ENCODE measurements at regions not wholly inside any gene's neighbourhood (a gene's known extent, or its start where the extent isn't known, plus 50 kb on each side); places are given as distances from the start of the nearest gene placed in this dataset.

DNA sequence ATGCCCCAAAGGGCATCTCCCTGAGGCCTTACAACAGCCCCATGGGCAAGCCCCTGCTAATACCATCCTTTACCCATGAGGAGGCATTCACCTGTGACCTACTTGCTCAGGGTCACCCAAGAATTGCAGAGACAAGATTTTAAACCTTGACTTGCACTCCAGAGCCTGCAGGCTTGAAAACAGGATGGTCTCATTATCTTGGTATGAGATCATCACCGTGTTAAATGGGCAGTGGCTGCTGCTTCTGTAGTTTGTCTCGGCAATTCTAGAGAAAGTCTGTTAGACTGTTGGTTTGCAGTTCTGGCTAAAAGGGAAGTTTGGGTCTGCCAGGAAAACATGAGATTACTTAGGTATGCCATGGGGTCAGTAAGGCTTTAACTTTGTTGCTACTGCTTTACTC is 698.9 kb downstream of the GALR1 start:
- no peak for DNase-seq

DNA sequence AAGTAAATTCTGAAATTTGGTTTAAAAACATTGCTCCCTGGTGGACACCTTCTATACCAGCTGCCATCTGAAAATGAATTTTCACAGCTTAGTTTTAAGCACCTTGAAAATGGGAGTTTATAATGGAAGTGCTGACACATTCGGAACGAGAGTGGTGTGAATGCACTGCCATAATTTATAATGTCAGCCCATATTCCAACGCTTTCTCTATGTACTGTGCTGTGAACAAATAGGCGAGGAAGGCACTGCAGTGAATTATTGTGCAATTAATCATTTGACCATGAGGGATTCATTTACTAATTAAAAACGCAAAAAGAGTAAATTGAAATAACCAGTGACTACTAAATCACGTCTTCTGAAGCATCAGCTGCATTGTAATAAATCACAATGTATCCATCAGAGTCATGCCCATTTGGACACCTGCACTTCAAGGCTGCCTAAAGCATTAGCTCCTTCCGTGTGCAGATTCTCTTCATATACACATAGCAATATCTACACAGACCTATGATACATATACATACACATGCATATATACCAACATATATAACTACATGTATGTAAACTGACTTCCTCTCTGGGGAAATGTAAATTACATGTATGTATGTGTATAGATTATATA is 699.8 kb downstream of the GALR1 start:
- DNase-seq, result no peak

DNA sequence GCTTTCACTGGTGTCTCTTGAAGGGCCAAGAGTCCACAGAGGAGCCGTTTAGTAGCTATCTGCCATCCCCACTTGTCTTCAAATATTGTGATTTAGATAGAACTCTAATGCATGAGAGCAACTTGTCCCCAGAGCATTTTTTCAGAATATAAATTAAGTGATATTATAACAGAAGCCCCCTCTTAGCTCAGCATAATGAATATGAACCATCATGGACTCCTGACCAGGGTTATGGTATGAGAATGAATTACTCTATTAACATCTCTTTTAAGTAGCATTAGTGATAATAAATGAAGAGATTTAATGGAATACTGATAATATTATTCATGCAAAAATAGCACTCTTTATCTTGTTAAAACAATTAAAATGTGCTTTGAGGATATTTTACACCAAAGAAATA is 709.6 kb downstream of the GALR1 start:
- no peak for DNase-seq

DNA sequence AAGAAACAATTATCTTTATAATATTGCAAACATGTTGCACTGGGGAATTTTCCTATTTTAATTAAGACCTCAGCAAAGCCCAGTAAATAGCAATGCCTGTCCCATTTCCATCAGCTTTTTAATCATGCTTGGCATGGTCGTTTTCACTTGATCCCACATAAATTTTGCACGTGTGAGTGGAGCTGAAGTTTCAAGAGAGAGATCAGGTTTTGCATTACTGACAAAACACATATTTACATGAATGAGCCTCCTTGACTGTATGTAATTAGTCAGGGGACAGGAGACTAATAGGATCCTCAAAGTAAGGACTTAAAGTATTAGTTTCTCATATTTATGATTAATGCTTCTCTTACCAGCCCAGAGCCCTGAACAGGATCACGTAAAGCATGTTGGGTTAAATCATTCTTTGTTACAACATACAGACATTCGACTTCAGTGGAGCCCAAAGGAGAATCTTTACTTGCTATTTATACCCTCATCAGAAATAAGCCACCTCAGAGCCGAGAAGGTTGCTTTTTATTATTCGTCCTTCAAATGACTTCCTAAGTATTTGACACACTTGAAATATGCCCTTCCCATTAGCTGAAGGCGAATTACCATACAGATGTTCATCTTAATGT is 711.3 kb downstream of the GALR1 start:
- no peak for DNase-seq

DNA sequence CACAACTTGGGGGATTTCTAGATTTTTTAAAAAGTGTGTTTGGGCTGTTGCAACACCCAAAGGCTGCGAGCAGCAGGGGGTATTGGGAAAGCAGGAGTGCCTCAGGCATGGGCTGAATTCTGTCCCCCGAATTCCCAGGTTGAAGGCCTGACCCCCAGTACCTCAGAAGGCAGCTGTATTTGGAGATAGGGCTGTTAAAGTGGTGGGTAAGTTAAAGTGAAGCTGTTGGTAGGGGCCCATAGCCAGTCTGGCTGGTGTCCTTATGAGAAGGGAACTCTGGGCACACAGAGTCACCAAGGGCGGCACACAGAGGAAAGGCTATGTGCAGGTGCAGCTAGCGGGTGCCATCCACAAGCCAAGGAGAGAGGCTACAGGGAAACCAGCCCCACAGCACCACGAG is 717.4 kb downstream of the GALR1 start:
- no peak for DNase-seq

DNA sequence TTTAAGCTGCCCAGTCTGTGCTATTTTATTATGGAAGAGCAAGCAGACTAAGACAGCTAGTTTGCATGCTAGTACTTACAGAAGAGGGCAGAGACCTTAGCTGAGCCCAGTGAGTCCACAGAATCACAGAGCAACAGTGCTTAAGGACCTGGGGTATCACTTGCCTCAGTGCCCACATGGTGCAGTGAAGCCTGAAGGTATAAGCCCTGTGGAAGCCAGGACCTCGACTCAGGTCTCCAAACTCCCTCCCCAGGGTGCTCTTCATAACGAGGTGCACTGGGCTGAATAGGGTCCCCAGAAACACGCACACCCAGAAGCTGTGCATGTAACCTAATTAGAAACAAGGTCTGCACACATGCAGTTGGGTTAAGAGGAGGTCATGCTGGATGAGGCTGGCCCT is 718.1 kb downstream of the GALR1 start:
- DNase-seq, result no peak

DNA sequence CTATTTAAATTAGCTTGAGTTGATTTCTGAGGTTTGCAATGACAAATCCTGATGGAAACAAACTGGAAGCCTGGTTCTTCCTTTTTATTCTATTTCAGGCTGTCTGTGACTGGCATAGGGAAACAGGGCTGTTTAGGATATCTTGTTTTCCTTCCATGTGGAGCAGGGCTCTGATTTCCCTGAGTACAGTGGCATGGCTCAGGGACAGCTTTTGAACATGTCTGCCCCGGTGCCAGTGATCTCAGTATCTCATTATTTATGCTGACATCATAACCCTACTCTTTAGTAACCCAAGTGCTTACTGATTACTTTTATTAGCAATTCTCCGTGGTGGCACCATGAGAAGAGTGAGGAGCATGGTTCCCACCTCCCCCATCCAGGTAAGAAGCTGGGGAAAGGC is 720.3 kb downstream of the GALR1 start:
- DNase-seq, result no peak

DNA sequence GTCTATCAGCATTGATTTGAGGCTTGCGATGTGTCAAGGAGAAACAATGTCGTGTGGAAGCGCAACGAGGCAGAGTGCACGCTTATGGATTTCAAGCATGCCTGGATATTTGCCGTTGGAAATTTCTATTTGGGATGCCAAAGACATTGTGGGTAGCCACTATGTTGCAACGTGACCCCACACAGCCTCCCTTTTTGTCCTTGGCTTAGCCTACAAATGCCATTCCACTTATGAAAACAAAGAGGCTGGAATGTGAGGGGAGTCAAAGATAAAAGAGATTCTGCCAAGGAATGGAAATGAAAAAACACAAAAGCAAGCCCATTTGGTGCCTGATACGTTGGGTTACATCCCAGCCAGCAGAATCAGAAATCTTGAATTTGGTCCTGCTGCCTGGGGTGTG is 721.2 kb downstream of the GALR1 start:
- DNase-seq, result no peak

DNA sequence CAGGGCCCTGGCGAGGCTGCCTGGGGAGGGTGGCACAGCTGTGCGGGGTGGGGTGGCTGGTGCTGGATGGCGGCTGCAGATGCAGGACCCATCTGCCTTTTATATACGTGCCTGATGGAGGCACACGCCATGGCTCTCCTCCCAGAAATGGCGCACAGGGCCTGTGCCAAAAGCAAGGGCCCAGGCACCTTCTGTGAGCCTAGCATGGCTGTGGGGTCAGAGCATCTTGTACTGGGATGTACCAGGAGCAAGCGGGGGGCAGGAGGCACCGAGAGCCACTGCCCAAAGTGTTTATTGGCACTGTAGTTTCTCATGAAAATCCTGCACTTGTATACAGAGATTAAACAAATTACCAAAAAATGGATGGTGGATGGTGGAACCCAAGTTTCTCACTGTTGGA is 724.1 kb downstream of the GALR1 start:
- DNase-seq, result no peak

DNA sequence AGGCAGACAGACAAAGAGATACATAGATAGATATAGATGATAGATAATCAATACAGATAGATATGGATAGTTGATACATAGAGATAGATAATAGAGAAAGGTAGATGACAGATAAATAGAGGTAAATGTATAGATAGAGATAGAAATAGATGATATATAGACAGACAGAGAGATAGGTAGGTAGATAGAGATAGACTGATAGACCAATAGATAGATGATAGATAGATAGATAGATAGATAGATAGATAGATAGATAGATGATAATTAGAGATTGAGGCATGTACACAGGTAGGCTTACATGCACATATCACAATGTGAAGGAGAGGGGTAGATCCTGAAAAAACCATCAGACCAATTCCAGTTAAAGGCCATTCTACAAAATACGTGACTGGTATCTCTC is 724.7 kb downstream of the GALR1 start:
- DNase-seq, result no peak

DNA sequence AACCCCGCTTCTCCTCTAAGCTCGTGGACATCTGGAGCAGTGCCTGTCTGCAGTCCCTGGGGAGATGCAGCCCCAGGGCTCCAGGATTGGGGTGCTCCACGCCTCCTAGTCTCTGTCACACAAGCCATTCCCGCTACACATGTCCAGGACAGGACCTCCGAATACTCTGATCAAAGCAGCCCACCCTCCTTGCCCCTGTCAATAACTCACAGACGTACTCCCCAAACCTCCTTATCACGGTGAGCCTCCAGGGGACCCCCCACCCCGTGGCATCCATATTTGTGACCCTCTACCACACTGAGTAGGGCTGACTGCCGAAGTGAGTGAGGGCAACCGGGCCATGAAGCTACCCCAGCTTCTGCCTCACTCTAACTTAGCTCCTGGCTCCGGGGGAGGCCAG is 727.7 kb downstream of the GALR1 start:
- DNase-seq, result no peak

DNA sequence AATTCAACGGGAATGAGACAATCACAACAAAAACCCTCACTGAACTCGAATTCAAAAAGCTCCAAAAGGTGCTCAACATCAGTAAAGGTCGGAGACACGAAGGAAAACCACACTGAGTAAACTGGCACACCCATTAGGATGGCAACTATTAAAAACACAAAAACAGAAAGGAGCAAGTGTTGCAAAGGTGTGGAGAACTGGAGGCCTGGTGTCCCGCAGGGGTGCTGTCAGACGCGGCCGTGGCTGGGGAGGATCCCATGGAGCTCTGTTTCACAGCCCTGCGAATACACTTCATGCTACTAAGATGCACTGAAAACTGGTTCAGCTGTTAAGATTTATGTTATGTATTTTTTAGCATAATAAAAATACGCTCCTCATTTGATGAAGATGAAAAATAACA is 730.6 kb downstream of the GALR1 start:
- no peak for DNase-seq

DNA sequence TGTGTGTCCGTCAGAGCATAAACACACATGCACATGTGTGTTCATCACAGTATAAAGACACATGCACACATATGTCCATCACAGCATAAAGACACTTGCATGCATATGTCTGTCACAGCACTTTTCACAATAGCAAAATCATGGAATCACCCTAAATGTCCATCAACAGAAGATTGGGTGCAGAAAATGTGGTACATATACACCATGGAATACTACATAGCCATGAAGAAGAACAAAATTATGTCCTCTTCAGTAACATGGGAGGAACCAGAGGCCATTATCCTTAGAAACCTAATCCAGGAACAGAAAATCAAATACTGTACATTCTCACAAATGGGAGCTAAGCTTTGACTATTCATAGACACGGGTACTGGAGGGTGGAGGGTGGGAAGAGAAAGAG is 732.2 kb downstream of the GALR1 start:
- no peak for DNase-seq

DNA sequence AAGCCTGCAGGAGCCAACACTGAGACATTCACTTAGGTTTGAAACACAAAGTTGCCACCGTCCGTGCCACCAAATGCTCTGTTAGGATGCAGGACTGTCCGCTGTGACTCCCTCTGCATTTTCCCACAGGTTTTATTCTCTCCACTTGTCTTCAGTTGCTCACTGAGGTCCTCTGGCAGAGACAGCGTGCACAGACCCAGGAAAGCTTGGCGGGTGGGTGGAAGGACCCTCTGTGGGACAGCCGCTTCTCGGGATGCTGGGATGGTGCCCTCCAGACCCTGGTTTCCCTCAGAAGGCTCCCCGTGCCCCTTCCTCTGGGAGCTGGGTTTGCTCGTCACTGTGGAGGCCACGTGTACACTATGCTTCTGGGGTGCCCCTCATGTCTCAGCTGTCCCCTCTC is 733.6 kb downstream of the GALR1 start:
- DNase-seq, result no peak

DNA sequence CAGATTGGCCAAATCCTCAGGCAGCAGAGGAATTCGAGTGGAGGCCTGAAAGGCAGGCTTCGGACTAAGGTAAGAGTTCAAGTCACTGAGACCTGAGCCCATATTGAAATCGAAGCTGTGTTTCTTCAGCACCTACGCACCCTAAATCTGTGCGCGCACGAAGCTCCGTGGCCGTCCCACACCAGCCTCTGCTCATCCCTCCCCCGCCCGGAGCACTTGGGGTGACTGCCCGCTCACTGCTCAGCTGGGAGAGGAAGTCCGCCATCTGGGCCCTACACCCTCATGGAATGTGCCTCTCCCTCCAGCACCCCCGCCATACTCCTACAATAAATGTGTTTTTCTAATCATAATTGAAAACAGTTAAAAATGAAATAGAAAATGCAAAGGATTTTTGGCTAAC is 734.5 kb downstream of the GALR1 start:
- no peak for DNase-seq

DNA sequence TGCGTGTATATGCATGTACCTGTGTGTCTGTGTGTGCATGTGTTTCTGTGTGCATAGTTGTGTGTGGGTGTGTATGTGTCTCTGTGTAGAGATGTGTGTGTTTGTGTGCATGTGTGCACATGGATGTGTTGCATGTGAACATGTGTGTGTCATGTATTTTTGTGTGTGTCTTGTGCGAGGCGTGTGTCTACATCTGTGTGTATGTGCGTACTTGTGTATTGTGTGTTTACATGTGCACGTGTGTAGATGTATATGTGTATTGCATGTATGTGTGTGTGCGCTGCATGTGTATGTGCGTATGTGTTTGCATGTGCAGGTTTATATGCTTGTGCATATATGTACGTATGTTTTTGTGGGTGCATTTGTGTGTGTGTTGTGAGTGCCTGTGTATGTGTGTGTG is 735.2 kb downstream of the GALR1 start:
- no peak for DNase-seq

DNA sequence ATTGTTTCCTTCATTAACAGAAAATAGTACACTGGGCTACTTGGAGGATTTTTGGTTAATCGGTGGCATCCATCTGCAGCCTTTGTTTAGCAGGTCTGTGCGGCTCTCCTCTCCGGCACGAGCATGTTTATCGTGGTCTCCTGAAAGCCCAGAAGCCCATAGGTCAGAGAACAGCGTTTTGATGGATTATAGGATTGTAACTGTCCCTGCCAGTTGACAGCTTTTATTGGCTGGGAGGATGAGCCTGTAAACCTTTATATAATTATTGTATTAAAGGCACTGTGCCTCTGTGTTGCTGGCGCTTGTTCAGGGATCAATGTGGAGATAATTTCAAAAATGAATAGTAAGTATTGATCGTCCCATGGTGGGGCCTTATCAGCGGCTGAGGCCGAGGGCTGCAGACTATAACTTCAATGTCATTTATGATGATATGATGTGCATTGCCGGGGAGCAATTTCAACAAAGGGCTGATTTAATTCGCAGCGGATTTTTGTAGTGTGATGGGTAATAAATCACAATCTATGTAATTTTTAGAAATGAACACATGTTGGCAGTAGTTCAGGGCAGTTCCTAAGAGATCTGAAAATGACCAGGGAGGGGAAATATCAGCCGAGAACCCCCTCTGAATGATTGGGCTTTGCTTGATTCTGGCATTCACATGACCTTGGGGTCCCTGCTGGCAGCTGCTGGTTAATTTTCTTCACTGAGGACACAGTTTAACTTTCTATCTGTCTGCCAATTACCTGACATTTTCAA is 736.1 kb downstream of the GALR1 start:
- no peak for DNase-seq

DNA sequence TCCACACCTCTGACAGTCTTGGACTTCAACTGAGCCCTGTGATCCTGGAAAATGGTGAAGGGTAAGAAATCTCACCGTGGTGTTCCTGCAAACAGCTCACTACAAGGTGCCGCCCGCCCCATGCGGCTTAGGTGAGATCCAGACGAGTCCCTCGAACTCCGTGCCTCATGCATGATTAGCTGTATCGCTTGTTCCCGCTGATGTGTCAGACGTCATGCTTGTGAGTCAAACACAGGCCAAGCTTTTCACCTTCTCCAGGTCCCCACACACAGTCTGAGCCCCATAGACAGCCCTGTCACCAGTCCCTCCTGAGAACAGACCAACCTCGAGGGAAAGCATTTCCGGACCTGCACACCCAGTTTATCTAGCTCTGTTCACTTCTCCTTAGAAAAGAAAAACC is 740.5 kb downstream of the GALR1 start:
- no peak for DNase-seq

DNA sequence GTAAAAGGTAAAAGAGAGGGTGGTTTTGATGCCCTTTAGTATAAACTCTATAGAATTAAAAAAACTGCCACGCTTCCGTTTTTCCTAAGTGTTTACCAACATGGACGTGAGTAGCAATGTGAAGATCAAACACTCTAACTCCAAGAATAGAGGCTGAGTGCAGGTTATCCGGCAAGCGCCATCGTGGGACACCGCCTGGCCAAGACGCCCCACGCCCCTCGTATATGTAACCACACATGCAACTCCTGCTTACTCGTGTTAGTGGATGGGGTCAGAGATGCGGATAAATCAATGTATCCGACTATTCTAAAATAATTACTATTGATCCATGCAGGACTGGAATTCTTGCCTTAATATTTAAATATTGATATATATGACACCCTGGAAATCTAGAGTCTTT is 741.3 kb downstream of the GALR1 start:
- no peak for DNase-seq

DNA sequence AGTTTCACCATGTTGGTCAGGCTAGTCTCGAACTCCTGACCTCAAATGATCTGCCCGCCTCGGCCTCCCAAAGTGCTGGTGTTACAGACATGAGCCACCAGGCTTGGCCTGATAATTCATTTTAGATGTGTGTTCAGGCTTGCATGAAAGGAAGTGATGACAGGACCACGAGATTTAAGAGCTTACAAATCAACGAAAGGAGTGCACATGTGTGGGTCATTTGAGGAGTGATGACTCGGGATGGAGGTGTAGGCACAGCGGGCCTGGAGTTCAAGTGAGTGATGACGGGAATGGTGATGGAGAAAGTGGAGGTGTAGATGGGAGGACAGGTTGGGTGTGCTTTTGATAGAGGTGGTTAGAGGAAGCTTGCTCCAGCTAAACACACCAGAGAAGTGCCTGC is 742.4 kb downstream of the GALR1 start:
- no peak for DNase-seq

DNA sequence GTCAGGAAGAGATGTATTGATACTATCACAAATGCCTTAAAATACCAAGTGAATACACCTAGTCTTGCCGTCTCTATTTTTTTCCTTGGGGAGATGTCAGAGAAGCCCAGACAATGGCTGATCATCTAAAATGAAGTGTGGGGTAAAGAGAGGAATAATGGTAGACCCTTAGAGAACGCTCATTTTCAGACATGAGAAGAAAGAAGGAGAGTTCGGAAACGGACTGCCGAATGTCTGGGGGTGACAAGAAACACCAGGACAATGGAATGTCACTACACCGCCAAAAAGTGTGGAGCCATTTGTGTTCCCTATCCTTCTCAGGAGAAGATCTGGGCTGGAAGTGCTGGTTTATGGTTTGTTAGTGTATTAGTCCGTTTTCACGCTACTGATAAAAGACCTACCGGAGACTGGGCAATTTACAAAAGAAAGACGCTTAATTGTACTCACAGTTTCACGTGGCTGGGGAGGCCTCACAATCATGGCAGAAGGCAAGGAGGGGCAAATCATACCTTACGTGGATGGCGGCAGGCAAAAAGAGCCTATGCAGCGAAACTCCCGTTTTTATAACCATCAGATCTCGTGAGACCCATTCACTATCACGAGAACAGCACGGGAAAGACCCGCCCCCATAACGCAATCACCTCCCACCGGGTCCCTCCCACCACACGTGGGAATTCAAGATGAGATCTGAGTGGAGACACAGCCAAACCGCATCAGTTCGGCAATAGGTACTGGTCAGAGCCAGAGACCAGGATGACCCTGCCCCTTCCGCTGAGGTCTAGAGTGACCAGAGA is 743.7 kb downstream of the GALR1 start:
- DNase-seq, result no peak

DNA sequence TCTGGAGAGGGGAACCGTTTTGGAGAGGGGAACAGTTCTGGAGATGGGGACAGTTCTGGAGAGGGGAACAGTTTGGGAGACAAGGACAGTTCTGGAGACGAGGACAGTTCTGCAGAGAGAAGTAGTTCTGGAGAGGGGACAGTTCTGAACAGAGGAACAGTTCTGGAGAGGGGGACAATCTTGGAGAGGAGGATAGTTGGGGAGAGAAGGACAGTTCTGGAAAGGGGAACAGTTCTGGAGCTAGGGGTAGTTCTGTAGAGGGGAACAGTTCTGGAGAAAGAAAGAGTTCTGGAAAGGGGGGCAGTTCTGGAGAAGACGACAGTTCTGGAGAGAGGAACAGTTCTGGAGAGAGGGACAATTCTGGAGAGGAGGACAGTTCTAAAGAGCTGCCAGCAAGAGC is 745.9 kb downstream of the GALR1 start:
- DNase-seq, result no peak

DNA sequence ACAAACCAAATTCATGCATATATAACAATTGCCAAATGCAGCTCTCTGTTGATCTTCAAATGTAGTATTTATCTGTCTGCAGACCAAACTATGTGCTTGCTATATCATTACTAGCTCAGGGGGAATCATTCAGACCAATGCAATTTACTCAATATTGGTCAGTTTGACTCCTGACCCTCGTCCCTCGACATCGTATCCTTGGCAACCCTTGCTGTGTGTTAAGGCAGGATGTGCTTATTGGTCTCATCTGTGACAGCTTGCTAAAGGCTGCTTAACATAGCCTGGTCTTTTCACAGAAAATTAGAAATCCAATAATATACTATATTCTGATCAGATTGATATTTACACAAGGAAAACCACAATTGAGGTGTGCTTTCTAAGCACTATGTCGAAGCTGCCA is 747.1 kb downstream of the GALR1 start:
- no peak for DNase-seq

DNA sequence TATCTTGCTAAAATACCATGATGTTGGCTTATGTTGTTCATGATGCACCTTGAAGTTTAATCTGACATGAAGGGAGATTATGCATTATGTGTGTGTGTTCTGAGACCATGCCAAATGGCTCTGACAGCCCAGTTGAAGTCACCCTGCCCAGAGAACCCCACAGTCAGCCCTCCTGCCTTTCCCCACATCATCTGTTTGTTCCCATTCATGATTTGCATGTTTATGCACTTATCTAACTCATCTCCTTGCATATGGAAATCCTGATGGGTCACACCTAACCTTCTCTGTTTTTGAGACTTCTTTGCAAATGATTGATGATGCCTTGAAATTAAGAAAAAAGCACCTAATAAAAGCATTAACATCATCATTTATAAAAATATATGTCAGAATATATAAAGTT is 752.2 kb downstream of the GALR1 start:
- DNase-seq, result no peak
